Globus pallidus (tissue), 1 donor: ENCODE measurements at regions not wholly inside any gene's neighbourhood (a gene's known extent, or its start where the extent isn't known, plus 50 kb on each side); places are given as distances from the start of the nearest gene placed in this dataset.
"Not testable (repeated sequence)": the region's sequence is repeated elsewhere in the genome, so short reads cannot be mapped to it uniquely, and the experiment has no call there.

ENCODE experiments used
- DNase-seq: peaks from one replicate; pipeline ENCODE4 v3.0.0-alpha.2; 2015; ENCODE audit warnings: low spot score

DNA sequence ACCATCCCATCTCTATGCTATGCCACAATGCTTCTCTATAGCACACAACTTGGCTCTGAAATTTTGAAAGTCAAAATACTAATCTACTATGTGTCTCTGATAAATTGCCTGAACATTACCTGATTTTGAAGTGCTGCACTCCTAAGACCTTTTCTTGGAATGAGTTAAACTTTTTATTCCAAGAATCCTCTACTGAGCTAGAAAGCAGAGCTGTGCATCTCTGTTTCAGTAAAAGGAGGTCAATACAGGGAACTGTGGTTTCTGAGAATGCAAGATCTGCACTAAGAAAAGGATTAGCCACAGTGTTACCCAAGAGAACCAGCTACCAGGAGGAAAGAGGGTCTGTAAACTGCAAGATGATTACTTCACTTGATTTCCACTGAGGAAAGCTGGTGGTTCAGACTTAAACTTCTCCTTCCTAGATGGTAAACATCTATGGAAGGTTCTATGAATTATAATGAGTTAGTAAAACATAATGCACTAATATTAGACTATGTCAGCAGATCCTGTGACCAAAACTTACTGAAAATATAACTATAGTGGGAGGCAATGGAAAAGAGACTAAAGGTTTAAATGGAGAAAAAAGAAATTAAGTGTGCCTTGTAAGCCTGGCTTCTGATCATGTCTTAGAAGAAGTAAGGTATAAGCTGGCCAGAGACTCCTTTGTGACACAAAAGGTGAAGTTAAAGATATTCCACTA lies 588.0 kb upstream of the DEFB115 start:
- DNase-seq = not testable (repeated sequence)

GRCh38 chr20:30671120-30671519 lies 586.3 kb upstream of the DEFB115 start:
- not testable (repeated sequence) for DNase-seq

GRCh38 chr20:30675988-30676564 lies 581.4 kb upstream of the DEFB115 start:
- not testable (repeated sequence) for DNase-seq

- not testable (repeated sequence) for DNase-seq
Measured at GRCh38 chr20:30682236-30682635, 575.2 kb upstream of the DEFB115 start.

DNA sequence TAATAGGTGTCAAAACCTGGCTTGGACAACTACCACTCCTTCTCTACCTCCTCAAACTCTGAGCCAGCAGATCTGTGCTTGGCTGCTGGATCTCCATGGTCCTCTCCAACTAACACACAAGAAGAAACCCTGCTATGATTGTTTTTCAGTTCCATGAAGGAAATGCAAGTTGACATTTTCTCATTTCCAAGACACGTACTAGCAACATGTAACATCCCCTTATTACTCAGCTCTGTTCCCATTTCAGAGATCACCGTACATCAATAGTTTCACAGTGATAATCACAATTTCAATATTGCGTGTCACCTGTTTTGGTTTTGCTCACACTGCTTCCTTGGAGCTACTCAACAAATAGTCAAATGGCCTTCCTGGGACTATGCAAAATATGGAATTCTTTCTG lies 544.6 kb upstream of the DEFB115 start:
- not testable (repeated sequence) for DNase-seq

DNA sequence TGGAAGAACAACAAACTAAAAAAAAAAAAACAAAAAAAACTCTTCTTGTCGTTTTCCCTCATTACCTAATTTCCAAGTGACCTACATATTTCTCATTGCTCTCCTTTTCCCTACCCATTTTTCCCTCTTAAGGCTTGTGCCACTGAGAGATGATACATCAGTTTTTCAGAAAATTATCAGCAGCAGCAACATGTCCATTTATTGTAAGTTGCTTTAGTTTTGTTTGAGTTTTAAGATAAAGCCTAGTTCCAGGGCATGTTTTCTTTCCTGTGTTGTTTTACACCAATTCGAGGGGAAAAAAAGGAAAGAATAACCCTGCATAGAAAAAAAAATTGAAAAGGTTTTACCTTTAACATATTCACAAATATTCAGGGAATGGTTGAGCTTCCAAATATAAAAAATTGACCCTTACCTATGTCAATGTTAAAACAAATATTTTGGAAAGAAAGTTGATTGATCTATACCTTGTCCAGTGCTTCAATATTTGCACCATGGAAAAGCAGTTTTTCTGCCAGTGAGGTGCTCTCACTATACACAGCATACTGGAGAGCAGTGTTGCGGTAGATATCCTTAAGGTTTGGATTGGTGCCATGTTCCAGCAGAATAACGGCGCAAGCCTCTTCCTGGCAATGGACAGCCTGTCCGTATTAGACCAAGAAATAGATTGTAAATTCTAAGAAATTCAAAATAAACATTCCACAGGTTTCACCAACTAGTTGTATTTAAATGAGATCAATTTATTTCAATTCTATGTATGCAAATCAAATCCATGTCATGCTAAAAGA lies 537.9 kb upstream of the DEFB115 start:
- DNase-seq = not testable (repeated sequence)

DNA sequence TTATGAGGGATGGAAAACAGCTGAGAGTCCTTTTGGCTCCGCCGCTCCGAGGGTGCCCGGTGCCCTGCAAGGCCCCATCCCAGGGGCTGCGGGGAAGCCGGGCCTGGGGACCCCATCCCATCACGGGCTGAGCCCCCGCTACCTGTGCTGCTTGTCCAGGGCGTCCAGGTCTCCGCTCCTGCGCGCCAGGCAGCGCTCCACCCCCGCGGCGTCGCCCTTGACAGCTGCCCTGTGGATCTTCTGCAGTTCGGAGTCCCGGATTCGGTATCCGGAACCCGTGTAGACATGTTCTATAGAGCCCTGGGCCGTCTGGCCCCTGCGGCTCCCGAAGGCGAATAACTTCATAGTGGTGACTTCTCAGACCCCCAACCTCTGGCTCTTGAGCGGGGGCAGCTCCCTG lies 534.0 kb upstream of the DEFB115 start:
- not testable (repeated sequence) for DNase-seq

DNA sequence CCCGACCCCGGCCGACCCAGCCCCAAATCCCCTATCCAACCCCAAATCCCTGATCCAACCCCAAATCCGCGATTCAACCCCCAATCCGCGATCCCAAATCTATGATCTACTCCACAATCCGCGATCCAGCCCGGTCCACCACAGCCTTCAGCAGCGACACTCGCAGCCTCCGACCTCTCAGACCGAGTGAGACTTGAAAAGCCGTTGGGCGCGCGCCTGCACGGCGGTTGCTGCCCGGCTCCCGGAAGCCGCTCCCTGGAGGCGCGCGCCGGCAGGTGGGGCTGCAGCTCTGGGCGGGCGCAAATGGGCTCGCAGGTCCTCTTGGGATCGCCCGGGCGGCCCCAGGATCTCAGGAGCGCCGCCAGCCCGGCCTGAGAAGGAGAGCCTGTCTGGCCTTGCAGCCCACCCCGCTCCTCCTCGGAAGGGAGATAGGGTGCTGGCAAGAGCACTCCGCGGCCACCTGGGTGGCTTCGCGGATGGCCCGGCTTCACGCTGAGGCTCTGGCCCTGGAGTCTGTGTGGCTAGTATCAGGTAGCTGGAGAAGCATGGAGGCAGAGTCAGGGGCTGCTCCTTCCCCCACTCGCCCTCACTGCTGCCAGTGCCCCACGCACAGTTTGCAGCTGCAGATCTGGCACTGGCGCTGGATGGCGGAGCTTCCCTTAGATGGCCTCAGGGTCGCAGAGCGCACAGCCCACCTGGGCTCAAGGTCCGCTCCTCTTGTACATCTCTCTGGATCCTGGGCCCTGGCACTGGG lies 533.4 kb upstream of the DEFB115 start:
- peak; percentile 7 for DNase-seq

GRCh38 chr20:30724688-30725074 lies 532.8 kb upstream of the DEFB115 start:
- DNase-seq = not testable (repeated sequence)

DNA sequence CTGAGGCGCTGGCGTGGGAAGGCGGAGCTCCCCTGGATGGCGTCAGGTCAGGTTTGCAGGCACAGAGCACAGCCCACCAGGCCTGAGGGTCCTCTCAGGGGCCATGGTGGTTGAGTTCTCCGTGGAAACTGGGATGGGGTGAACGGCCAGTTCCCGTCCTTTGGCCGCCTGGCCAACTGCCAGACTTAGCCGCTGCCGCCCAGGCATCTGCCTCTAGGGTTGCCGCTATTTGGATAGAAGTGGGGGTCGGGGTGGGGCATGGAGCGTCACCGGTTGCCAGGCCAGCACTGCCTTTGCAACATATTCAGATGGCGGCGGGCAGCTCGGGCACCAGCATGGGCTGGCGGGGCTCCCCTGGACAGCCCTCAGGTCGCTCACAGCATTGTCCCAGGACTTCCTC lies 532.3 kb upstream of the DEFB115 start:
- DNase-seq = not testable (repeated sequence)

GRCh38 chr20:30728271-30728885 lies 529.1 kb upstream of the DEFB115 start:
- DNase-seq = not testable (repeated sequence)
